GM12865 (cell line): ENCODE measurements at regions not wholly inside any gene's neighbourhood (a gene's known extent, or its start where the extent isn't known, plus 50 kb on each side); places are given as distances from the start of the nearest gene placed in this dataset.

Source experiments
- DNase-seq: peaks from one replicate; pipeline ENCODE4 v3.0.0; 2010; ENCODE audit warnings: low read depth
- H3K4me3 ChIP-seq: 2 replicates; pipeline ENCODE4 v1.5.1; 2011; ENCODE audit warnings: mild to moderate bottlenecking, low read depth, low read length, control low read depth
- CTCF ChIP-seq: IDR thresholded peaks from 2 replicates; pipeline ENCODE4 v1.5.1; 2011; ENCODE audit warnings: low read length, control low read depth, low read depth, inconsistent platforms; ENCODE audit not compliant: insufficient read depth; ENCODE audit errors: missing control alignments

GRCh38 chr1:187445066-187445465, 616.3 kb downstream of the PLA2G4A start:
- DNase-seq, result no peak
- no peak for TF ChIP-seq CTCF
- H3K4me3 ChIP-seq, result no peak overlapping the region

- no peak overlapping the region for H3K4me3 ChIP-seq
- no peak for DNase-seq
- no peak for TF ChIP-seq CTCF
These were observed 622.5 kb downstream of the PLA2G4A start for GRCh38 chr1:187451238-187451637.

GRCh38 chr1:187454010-187454409, 625.3 kb downstream of the PLA2G4A start:
- TF ChIP-seq CTCF, result no peak
- H3K4me3 ChIP-seq, result no peak overlapping the region
- no peak for DNase-seq

GRCh38 chr1:187456446-187456845, 627.7 kb downstream of the PLA2G4A start:
- no peak for DNase-seq
- no peak overlapping the region for H3K4me3 ChIP-seq
- TF ChIP-seq CTCF, result no peak

GRCh38 chr1:187460093-187460492, 631.3 kb downstream of the PLA2G4A start:
- DNase-seq, result no peak
- TF ChIP-seq CTCF, result no peak
- no peak overlapping the region for H3K4me3 ChIP-seq

GRCh38 chr1:187464320-187464719, 635.6 kb downstream of the PLA2G4A start:
- H3K4me3 ChIP-seq, result no peak overlapping the region
- no peak for TF ChIP-seq CTCF
- no peak for DNase-seq

GRCh38 chr1:187465441-187465840, 636.7 kb downstream of the PLA2G4A start:
- TF ChIP-seq CTCF, result no peak
- no peak overlapping the region for H3K4me3 ChIP-seq
- DNase-seq, result no peak
